ENCODE measurements at regions not wholly inside any gene's neighbourhood (a gene's known extent, or its start where the extent isn't known, plus 50 kb on each side); places are given as distances from the start of the nearest gene placed in this dataset.

GRCh38 chr5:21694567-21694966, 1158.6 kb downstream of the CDH12 start:
- TF ChIP-seq CTCF (IDR thresholded peaks at IDR 0.05; ENCODE audit: low read depth, low read length) = no peak
- H3K4me3 ChIP-seq (ENCODE audit: low read depth, low read length) = no peak overlapping the region

GRCh38 chr5:21693591-21693990, 1159.6 kb downstream of the CDH12 start:
- no peak for TF ChIP-seq CTCF (IDR thresholded peaks at IDR 0.05; ENCODE audit: low read depth, low read length)
- no peak overlapping the region for H3K4me3 ChIP-seq (ENCODE audit: low read depth, low read length)

GRCh38 chr5:21689587-21689986, 1163.6 kb downstream of the CDH12 start:
- TF ChIP-seq CTCF (IDR thresholded peaks at IDR 0.05; ENCODE audit: low read depth, low read length) = no peak
- no peak overlapping the region for H3K4me3 ChIP-seq (ENCODE audit: low read depth, low read length)

DNA sequence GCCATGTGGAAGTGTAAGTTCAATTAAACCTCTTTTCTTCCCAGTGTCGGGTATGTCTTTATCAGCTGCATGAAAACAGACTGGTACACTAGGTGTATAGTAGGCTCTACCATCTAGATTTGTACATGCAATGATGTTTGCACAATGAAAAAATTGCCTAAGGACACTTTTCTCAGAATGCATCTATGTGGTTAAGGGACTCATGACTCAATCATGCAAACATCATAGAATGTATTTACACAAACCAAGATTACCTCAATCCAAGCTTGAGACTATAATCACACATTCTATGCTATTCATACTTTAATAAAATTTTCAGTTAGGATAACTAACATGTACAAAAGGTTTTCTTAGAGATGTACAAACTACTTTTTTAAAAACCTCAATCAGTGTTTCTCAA, 1164.5 kb downstream of the CDH12 start:
- TF ChIP-seq CTCF (IDR thresholded peaks at IDR 0.05; ENCODE audit: low read depth, low read length) = no peak
- H3K4me3 ChIP-seq (ENCODE audit: low read depth, low read length) = no peak overlapping the region

- H3K4me3 ChIP-seq (ENCODE audit: low read depth, low read length) = no peak overlapping the region
- no peak for TF ChIP-seq CTCF (IDR thresholded peaks at IDR 0.05; ENCODE audit: low read depth, low read length)
Observed at GRCh38 chr5:21687621-21688020, 1165.5 kb downstream of the CDH12 start.

DNA sequence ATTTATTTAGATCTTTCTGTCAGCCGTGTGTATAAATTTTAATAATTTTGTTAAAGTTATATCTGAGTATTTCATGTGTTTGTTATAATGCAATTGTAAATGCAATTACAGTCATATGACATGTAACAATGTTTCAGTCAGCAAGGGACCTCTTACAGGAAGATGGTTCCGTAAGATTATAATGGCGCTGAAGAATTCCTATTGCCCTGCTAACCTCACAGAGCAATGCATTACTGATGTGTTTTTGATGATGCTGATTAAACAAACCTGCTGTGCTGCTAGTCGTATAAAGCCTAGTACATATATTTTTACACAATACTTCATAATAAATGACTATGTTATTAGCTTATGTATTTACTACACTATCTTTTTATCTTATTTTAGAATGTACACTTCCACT, 1166.4 kb downstream of the CDH12 start:
- TF ChIP-seq CTCF (IDR thresholded peaks at IDR 0.05; ENCODE audit: low read depth, low read length) = no peak
- H3K4me3 ChIP-seq (ENCODE audit: low read depth, low read length) = no peak overlapping the region

DNA sequence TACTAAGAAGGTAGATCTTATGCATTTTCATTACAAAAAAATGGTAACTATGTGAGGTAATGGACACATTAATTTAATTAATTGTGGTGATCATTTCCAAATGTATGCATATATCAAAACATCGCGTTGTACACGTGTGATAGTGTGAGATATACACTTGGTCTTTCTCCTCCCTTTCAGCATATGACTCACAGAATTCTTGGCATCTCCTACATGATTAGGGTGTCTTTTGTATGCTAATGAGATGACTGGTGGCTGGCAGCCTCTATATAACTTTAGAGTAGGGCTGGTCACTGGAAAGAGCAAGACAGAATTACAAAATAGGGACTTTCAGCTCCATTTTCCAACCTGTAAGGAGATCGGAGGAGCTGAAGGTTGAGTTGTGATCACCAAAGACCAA, 1167.6 kb downstream of the CDH12 start:
- H3K4me3 ChIP-seq (ENCODE audit: low read depth, low read length) = no peak overlapping the region
- TF ChIP-seq CTCF (IDR thresholded peaks at IDR 0.05; ENCODE audit: low read depth, low read length) = no peak

Data from WI38 (cell line).